A549 (cell line): ENCODE measurements at regions not wholly inside any gene's neighbourhood (a gene's known extent, or its start where the extent isn't known, plus 50 kb on each side); places are given as distances from the start of the nearest gene placed in this dataset.

Experiments
- ATAC-seq, 2 experiments: fragments of 200-7000 bp in 1 of 2; fragments of >200 bp in 1 of 2; cut with Nextera tagmentation in 1 of 2; cut with Tn5 transposase in 1 of 2; 3 replicates each; pipeline versions ENCODE4 v1.8.0 to v1.9.1; 2018 to 2020; ENCODE audit warnings: mild to moderate bottlenecking in 1 of 2, moderate library complexity in 1 of 2
- CTCF ChIA-PET: fragments of 300-600 bp; sonication (Branson Sonifier 250); formaldehyde crosslinking; extraction: SDS; loops from one replicate; lab custom pipeline; 2021; ENCODE audit warnings: antibody characterized with exemption, inconsistent platforms; lab: Yijun Ruan, JAX
- POLR2A ChIA-PET: fragments of 350-600 bp; formaldehyde crosslinking; extraction: SDS; loops from one replicate; lab custom pipeline; 2021; ENCODE audit warnings: antibody characterized with exemption, inconsistent platforms; lab: Yijun Ruan, JAX
- DNase-seq, 2 experiments: peaks; one replicate each; pipeline versions ENCODE4 v3.0.0 to v3.0.0-alpha.2; 2011 to 2016; ENCODE audit warnings: low read depth in 1 of 2, low spot score in 1 of 2
- FAIRE-seq: peaks from 2 replicates; lab custom pipeline; 2011; peaks lifted over from hg19 to GRCh38; lab: Jason Lieb, UNC
- H3K27ac ChIP-seq, 2 experiments: fragments of >200 bp; sonication (Bioruptor Twin); formaldehyde crosslinking; 3 replicates each; pipeline ENCODE4 v1.5.1; 2016 to 2017
- H3K4me1 ChIP-seq: fragments of >200 bp; sonication (Bioruptor Twin); formaldehyde crosslinking; 3 replicates; pipeline ENCODE4 v1.6.1; 2016
- H3K4me2 ChIP-seq: fragments of >200 bp; sonication (Bioruptor Twin); formaldehyde crosslinking; 3 replicates; pipeline ENCODE4 v1.6.1; 2016
- H3K4me3 ChIP-seq: fragments of >200 bp; sonication (Bioruptor Twin); formaldehyde crosslinking; 3 replicates; pipeline ENCODE4 v1.5.1; 2016
- H3K9me3 ChIP-seq: fragments of >200 bp; sonication (Bioruptor Twin); formaldehyde crosslinking; 3 replicates; pipeline ENCODE4 v1.6.1; 2016
- CBX8 ChIP-seq: fragments of 200-600 bp; sonication (generic); IDR thresholded peaks from 2 replicates; pipeline ENCODE4 v1.6.1; 2016
- E2F6 ChIP-seq: IDR thresholded peaks from 2 replicates; pipeline ENCODE4 v1.6.1; 2012; ENCODE audit warnings: low read depth, borderline replicate concordance
- EP300 ChIP-seq, 2 experiments: fragments of >200 bp; sonication (Bioruptor Twin); formaldehyde crosslinking; IDR thresholded peaks; 2 replicates in 1 of 2; 3 replicates in 1 of 2; pipeline ENCODE4 v1.6.1; 2016 to 2017
- ESRRA ChIP-seq: fragments of 150-350 bp; IDR thresholded peaks from 2 replicates; pipeline ENCODE4 v1.6.1; 2014; ENCODE audit warnings: mild to moderate bottlenecking, low read length, borderline replicate concordance
- FOSB ChIP-seq: fragments of 250-450 bp; sonication (Bioruptor Pico); IDR thresholded peaks from 2 replicates; pipeline ENCODE4 v1.5.0; 2020; ENCODE audit warnings: mild to moderate bottlenecking, moderate library complexity
- GATA3 ChIP-seq: IDR thresholded peaks from 2 replicates; pipeline ENCODE4 v1.6.1; 2012; ENCODE audit warnings: borderline replicate concordance
- HDAC2 ChIP-seq: fragments of 200-600 bp; sonication (generic); IDR thresholded peaks from 2 replicates; pipeline ENCODE4 v1.6.1; 2016
- HES2 ChIP-seq: fragments of >200 bp; sonication (Bioruptor Twin); formaldehyde crosslinking; IDR thresholded peaks from 2 replicates; pipeline ENCODE4 v1.6.1; 2016
- HMGXB4 ChIP-seq: fragments of 250-450 bp; sonication (Bioruptor Pico); IDR thresholded peaks from 2 replicates; pipeline ENCODE4 v1.5.0; 2021; ENCODE audit warnings: mild to moderate bottlenecking, moderate library complexity, borderline replicate concordance
- JUN ChIP-seq, 2 experiments: fragments of >200 bp; sonication (Bioruptor Twin); formaldehyde crosslinking; IDR thresholded peaks; 2 replicates in 1 of 2; 3 replicates in 1 of 2; pipeline ENCODE4 v1.6.1; 2016 to 2017
- KDM1A ChIP-seq: fragments of 200-600 bp; sonication (generic); IDR thresholded peaks from 2 replicates; pipeline ENCODE4 v1.6.1; 2016; ENCODE audit warnings: low read depth, mild to moderate bottlenecking
- KDM5A ChIP-seq: fragments of 200-600 bp; sonication (generic); IDR thresholded peaks from 2 replicates; pipeline ENCODE4 v1.6.1; 2016; ENCODE audit warnings: antibody characterized with exemption, mild to moderate bottlenecking
- MAFK ChIP-seq: fragments of 450-650 bp; IDR thresholded peaks from 2 replicates; pipeline ENCODE4 v1.6.1; 2014; ENCODE audit not compliant: partially characterized antibody
- MYC ChIP-seq: IDR thresholded peaks from 2 replicates; pipeline ENCODE4 v1.6.1; 2012; ENCODE audit warnings: mild to moderate bottlenecking, inconsistent platforms, low read length, improper control_type of control experiment, borderline replicate concordance
- NR3C1 ChIP-seq: fragments of >200 bp; sonication (Bioruptor Twin); formaldehyde crosslinking; IDR thresholded peaks from 3 replicates; pipeline ENCODE4 v1.6.1; 2017
- POLR2A ChIP-seq: IDR thresholded peaks from 2 replicates; pipeline ENCODE4 v1.6.1; 2012; ENCODE audit warnings: mild to moderate bottlenecking, low read length
- RARB ChIP-seq: fragments of 250-450 bp; sonication (Bioruptor Pico); IDR thresholded peaks from 2 replicates; pipeline ENCODE4 v1.8.0; 2021; ENCODE audit warnings: mild to moderate bottlenecking, moderate library complexity
- RCOR1 ChIP-seq: fragments of 150-350 bp; IDR thresholded peaks from 2 replicates; pipeline ENCODE4 v1.6.1; 2014; ENCODE audit warnings: antibody characterized with exemption, low read length, low read depth
- TP53 ChIP-seq: fragments of 250-450 bp; sonication (Bioruptor Pico); IDR thresholded peaks from 2 replicates; pipeline ENCODE4 v1.5.0; 2021; ENCODE audit warnings: mild to moderate bottlenecking, moderate library complexity
- USF2 ChIP-seq: fragments of 450-650 bp; IDR thresholded peaks from 2 replicates; pipeline ENCODE4 v1.6.1; 2014; ENCODE audit warnings: antibody characterized with exemption
- ZC3H11A ChIP-seq: fragments of 450-650 bp; IDR thresholded peaks from 2 replicates; pipeline ENCODE4 v1.6.1; 2014; ENCODE audit warnings: antibody characterized with exemption, mild to moderate bottlenecking
- ZFP36 ChIP-seq: fragments of 450-650 bp; IDR thresholded peaks from 2 replicates; pipeline ENCODE4 v1.6.1; 2014; ENCODE audit warnings: borderline replicate concordance; ENCODE audit not compliant: partially characterized antibody
- ZNF302 ChIP-seq: fragments of 250-450 bp; sonication (Bioruptor Pico); IDR thresholded peaks from 2 replicates; pipeline ENCODE4 v1.9.0; 2021; ENCODE audit warnings: inconsistent platforms, mild to moderate bottlenecking, moderate library complexity
- ZSCAN20 ChIP-seq: fragments of 250-450 bp; sonication (Bioruptor Pico); IDR thresholded peaks from 2 replicates; pipeline ENCODE4 v1.8.0; 2022; ENCODE audit warnings: mild to moderate bottlenecking, moderate library complexity
- WGBS: methylation state at CpG from one replicate; pipeline ENCODE4 v1.1.6; 2017; ENCODE audit errors: missing lambda C conversion rate; 5-methylcytosine and 5-hydroxymethylcytosine counted together

- TF ChIP-seq ZNF302 (CRISPR knock-in tag) (no peak), HES2 (no peak), MAFK (no peak), JUN (IDR thresholded peaks at IDR 0.05) (no peak), ZFP36 (no peak), KDM5A (no peak), EP300 (IDR thresholded peaks at IDR 0.05) (no peak), ZSCAN20 (no peak)
- TF ChIP-seq, all 56 proteins: peak for 0
- no peak overlapping the region for H3K4me2 ChIP-seq
- no peak for ATAC-seq
- DNase-seq, result no peak
- H3K4me1 ChIP-seq, result no peaks in the 10 kb centered on the region
- WGBS, result 84% methylated on average over 2 of the region's 2 CpGs
- ChIA-PET CTCF (no interaction called here), POLR2A (no interaction called here)
- H3K4me3 ChIP-seq, result no peak overlapping the region
- FAIRE-seq, result no peak
- H3K27ac ChIP-seq, result no peak overlapping the region
- no peaks in the 10 kb centered on the region for H3K9me3 ChIP-seq
Measured at GRCh38 chr1:58992643-58993042, 208.8 kb upstream of the JUN start.

GRCh38 chr1:58993403-58993802 is 209.6 kb upstream of the JUN start:
- H3K4me3 ChIP-seq, result no peak overlapping the region
- no peak overlapping the region for H3K4me2 ChIP-seq
- no peak for ATAC-seq
- no peak overlapping the region for H3K27ac ChIP-seq
- H3K9me3 ChIP-seq, result no peaks in the 10 kb centered on the region
- ChIA-PET CTCF (no interaction called here), POLR2A (no interaction called here)
- TF ChIP-seq ESRRA (no peak), MYC (no peak), TP53 (CRISPR knock-in tag) (no peak), MAFK (no peak), ZC3H11A (no peak), E2F6 (no peak), CBX8 (no peak), ZNF302 (CRISPR knock-in tag) (no peak), RARB (no peak), RCOR1 (no peak), POLR2A (no peak), FOSB (CRISPR knock-in tag) (no peak), KDM1A (no peak), ZFP36 (no peak)
- no peak for DNase-seq
- no peaks in the 10 kb centered on the region for H3K4me1 ChIP-seq
- 88% methylated on average over 3 of the region's 3 CpGs for WGBS
- no peak for FAIRE-seq

- TF ChIP-seq ZSCAN20, result no peak
- no peak for TF ChIP-seq E2F6
- TF ChIP-seq USF2, result no peak
- no peak for TF ChIP-seq GATA3
- no peak for TF ChIP-seq RCOR1
- TF ChIP-seq NR3C1, result no peak
- no peak for TF ChIP-seq HMGXB4 (CRISPR knock-in tag)
- no peak for TF ChIP-seq HDAC2
- no peak overlapping the region for H3K27ac ChIP-seq
- FAIRE-seq (no peak), ATAC-seq (no peak), DNase-seq (no peak)
- ChIA-PET CTCF (no interaction called here), POLR2A (no interaction called here)
- no peak overlapping the region for H3K4me3 ChIP-seq
- H3K9me3 ChIP-seq, result no peaks in the 10 kb centered on the region
- H3K4me2 ChIP-seq, result no peak overlapping the region
- no peaks in the 10 kb centered on the region for H3K4me1 ChIP-seq
- WGBS, result 53% methylated on average over 2 of the region's 2 CpGs
Measured at GRCh38 chr1:58994664-58995063, 210.8 kb upstream of the JUN start.
